Astrocyte (in vitro differentiated cells and primary cell): ENCODE measurements at regions not wholly inside any gene's neighbourhood (a gene's known extent, or its start where the extent isn't known, plus 50 kb on each side); places are given as distances from the start of the nearest gene placed in this dataset.

Experiments used
- EZH2 ChIP-seq: IDR thresholded peaks from 2 replicates; pipeline ENCODE4 v1.6.1; 2012; ENCODE audit warnings: mild to moderate bottlenecking, low read length, inconsistent platforms; ENCODE audit not compliant: insufficient read depth
- TF ChIP-seq, protein P1 (sequence below): IDR thresholded peaks from 2 replicates; pipeline ENCODE4 v1.5.1; 2011; ENCODE audit warnings: low read depth, mild to moderate bottlenecking, inconsistent platforms, low read length, moderate library complexity; ENCODE audit not compliant: insufficient read depth

DNA sequence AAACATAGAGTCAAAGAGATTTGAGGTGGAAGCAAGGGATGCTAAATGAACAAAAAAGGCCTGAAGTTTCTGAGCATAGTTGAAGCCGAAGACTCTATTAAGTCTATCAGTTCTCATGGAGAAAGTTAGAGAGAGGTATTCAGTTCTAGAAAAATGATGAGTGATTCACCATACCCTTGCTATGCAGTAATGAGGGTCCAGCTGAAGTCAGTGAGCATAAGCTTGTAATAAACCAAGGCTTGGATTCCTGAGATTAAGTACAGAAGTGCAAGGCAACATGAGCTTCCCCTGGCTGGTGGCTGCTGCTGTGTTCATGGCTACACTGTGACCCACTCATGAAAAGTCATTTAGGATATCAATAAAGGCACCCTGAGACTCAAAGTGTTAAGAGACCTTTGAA, 129.7 kb upstream of the MTAP start:
- TF ChIP-seq, protein P1, sequence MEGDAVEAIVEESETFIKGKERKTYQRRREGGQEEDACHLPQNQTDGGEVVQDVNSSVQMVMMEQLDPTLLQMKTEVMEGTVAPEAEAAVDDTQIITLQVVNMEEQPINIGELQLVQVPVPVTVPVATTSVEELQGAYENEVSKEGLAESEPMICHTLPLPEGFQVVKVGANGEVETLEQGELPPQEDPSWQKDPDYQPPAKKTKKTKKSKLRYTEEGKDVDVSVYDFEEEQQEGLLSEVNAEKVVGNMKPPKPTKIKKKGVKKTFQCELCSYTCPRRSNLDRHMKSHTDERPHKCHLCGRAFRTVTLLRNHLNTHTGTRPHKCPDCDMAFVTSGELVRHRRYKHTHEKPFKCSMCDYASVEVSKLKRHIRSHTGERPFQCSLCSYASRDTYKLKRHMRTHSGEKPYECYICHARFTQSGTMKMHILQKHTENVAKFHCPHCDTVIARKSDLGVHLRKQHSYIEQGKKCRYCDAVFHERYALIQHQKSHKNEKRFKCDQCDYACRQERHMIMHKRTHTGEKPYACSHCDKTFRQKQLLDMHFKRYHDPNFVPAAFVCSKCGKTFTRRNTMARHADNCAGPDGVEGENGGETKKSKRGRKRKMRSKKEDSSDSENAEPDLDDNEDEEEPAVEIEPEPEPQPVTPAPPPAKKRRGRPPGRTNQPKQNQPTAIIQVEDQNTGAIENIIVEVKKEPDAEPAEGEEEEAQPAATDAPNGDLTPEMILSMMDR: no peak
- no peak for TF ChIP-seq EZH2
